ENCODE measurements at regions not wholly inside any gene's neighbourhood (a gene's known extent, or its start where the extent isn't known, plus 50 kb on each side); places are given as distances from the start of the nearest gene placed in this dataset.

DNA sequence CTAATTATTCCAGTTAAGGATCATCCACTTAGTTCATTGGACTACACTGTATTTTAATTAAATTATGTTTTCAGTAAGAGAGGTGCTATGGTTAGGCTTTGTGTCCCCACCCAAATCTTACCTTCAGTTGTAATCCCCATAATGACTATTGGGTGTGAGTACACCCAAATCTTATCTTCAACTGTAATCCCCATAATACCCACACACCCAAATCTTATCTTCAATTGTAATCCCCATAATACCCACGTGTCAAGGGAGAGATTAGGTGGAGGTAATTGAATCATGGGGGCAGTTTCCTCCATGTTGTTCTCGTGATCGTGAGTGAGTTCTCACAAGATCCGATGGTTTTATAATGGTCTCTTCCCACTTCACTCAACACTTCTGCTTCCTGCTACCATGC, 208.0 kb upstream of the PHACTR1 start (continued):
- TF ChIP-seq, protein P1, sequence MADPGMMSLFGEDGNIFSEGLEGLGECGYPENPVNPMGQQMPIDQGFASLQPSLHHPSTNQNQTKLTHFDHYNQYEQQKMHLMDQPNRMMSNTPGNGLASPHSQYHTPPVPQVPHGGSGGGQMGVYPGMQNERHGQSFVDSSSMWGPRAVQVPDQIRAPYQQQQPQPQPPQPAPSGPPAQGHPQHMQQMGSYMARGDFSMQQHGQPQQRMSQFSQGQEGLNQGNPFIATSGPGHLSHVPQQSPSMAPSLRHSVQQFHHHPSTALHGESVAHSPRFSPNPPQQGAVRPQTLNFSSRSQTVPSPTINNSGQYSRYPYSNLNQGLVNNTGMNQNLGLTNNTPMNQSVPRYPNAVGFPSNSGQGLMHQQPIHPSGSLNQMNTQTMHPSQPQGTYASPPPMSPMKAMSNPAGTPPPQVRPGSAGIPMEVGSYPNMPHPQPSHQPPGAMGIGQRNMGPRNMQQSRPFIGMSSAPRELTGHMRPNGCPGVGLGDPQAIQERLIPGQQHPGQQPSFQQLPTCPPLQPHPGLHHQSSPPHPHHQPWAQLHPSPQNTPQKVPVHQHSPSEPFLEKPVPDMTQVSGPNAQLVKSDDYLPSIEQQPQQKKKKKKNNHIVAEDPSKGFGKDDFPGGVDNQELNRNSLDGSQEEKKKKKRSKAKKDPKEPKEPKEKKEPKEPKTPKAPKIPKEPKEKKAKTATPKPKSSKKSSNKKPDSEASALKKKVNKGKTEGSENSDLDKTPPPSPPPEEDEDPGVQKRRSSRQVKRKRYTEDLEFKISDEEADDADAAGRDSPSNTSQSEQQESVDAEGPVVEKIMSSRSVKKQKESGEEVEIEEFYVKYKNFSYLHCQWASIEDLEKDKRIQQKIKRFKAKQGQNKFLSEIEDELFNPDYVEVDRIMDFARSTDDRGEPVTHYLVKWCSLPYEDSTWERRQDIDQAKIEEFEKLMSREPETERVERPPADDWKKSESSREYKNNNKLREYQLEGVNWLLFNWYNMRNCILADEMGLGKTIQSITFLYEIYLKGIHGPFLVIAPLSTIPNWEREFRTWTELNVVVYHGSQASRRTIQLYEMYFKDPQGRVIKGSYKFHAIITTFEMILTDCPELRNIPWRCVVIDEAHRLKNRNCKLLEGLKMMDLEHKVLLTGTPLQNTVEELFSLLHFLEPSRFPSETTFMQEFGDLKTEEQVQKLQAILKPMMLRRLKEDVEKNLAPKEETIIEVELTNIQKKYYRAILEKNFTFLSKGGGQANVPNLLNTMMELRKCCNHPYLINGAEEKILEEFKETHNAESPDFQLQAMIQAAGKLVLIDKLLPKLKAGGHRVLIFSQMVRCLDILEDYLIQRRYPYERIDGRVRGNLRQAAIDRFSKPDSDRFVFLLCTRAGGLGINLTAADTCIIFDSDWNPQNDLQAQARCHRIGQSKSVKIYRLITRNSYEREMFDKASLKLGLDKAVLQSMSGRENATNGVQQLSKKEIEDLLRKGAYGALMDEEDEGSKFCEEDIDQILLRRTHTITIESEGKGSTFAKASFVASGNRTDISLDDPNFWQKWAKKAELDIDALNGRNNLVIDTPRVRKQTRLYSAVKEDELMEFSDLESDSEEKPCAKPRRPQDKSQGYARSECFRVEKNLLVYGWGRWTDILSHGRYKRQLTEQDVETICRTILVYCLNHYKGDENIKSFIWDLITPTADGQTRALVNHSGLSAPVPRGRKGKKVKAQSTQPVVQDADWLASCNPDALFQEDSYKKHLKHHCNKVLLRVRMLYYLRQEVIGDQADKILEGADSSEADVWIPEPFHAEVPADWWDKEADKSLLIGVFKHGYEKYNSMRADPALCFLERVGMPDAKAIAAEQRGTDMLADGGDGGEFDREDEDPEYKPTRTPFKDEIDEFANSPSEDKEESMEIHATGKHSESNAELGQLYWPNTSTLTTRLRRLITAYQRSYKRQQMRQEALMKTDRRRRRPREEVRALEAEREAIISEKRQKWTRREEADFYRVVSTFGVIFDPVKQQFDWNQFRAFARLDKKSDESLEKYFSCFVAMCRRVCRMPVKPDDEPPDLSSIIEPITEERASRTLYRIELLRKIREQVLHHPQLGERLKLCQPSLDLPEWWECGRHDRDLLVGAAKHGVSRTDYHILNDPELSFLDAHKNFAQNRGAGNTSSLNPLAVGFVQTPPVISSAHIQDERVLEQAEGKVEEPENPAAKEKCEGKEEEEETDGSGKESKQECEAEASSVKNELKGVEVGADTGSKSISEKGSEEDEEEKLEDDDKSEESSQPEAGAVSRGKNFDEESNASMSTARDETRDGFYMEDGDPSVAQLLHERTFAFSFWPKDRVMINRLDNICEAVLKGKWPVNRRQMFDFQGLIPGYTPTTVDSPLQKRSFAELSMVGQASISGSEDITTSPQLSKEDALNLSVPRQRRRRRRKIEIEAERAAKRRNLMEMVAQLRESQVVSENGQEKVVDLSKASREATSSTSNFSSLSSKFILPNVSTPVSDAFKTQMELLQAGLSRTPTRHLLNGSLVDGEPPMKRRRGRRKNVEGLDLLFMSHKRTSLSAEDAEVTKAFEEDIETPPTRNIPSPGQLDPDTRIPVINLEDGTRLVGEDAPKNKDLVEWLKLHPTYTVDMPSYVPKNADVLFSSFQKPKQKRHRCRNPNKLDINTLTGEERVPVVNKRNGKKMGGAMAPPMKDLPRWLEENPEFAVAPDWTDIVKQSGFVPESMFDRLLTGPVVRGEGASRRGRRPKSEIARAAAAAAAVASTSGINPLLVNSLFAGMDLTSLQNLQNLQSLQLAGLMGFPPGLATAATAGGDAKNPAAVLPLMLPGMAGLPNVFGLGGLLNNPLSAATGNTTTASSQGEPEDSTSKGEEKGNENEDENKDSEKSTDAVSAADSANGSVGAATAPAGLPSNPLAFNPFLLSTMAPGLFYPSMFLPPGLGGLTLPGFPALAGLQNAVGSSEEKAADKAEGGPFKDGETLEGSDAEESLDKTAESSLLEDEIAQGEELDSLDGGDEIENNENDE (IDR thresholded peaks at IDR 0.05; ENCODE audit: insufficient replicate concordance, low read length): no peak
- TF ChIP-seq RXRA (IDR thresholded peaks at IDR 0.05; ENCODE audit: insufficient read depth, low read depth, low read length): no peak
- no peak for TF ChIP-seq SUZ12 (IDR thresholded peaks at IDR 0.05; ENCODE audit: low read length)
- no peak for TF ChIP-seq GABPA (IDR thresholded peaks at IDR 0.05; ENCODE audit: borderline replicate concordance, insufficient read depth, low read length)
- TF ChIP-seq BRCA1 (IDR thresholded peaks at IDR 0.05; ENCODE audit: low read depth, low read length): no peak
- no peak for TF ChIP-seq SP1 (IDR thresholded peaks at IDR 0.05; ENCODE audit: low read depth, low read length)
- no peak for TF ChIP-seq CHD2 (IDR thresholded peaks at IDR 0.05; ENCODE audit: low read length)
- no peak for TF ChIP-seq CHD1 (IDR thresholded peaks at IDR 0.05; ENCODE audit: low read depth, low read length)
- TF ChIP-seq POLR2AphosphoS5 (IDR thresholded peaks at IDR 0.05; ENCODE audit: low read depth, low read length): no peak
- TF ChIP-seq NRF1 (IDR thresholded peaks at IDR 0.05; ENCODE audit: low read depth, low read length): no peak
- TF ChIP-seq TBP (IDR thresholded peaks at IDR 0.05; ENCODE audit: low read depth, low read length): no peak

All from H1 (cell line).